Ammon's horn (tissue), 1 donor: ENCODE measurements at regions not wholly inside any gene's neighbourhood (a gene's known extent, or its start where the extent isn't known, plus 50 kb on each side); places are given as distances from the start of the nearest gene placed in this dataset.
"Not testable (repeated sequence)": the region's sequence is repeated elsewhere in the genome, so short reads cannot be mapped to it uniquely, and the experiment has no call there.

Experiments
- DNase-seq: peaks from one replicate; pipeline ENCODE4 v3.0.0-alpha.2; 2016; ENCODE audit warnings: low spot score

DNA sequence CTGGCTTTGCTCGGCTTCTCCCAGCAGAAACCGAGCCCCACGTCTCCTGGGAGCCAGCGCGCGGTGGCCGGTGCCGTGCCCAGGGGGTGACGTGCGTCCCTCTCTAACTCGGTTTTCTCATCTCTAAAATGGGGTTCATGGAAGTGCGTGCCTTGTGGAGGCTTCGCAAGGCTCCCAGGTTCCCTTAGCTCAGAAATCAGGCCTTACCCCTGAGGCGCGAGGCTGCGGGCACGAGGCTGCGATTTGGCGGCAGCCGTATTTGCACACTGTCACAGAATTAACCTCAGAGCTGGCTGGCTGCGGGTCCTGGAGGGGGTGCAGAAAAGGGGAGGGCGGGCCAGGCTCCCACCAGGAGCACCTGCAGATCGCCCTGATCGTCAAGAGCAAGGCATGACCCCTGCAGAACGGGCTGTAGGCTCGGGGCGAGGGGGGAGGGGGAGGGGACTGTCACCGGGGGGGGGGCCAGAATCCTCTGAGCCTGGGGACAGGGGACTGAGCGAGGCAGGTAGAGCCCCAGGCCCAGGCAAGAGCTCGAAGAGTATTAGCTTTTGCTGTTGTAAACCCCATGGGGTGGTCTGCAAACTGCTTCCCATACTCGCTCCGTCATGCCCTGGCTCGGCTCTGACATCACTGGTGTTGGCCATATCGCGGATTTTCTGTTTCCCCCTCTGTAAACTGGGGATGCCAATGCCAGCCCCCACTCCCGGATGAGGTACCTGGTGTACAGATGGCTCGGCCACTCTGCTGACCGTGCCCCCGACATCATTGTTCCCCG lies 62.2 kb downstream of the CCNE1 start:
- DNase-seq: no peak

DNA sequence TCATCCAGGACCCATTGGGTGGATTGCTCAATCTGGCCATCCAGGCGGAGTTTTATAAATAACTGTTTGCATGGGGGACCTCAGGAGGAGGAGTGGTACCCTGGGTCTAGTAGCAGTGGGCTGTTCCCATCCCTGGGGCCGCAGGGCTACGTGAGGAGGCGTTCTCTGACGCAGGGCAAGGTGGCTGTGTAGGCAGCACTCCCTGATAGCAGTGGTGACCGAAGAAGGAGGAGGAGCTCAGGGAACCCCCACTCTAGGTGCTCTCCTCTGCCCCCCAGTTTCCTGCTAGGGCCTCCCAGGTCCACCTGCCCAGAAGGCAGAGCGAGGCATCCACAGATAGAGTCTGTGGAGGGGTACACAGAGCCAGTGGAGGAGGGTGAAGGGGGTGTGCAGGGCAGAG lies 64.1 kb downstream of the CCNE1 start:
- DNase-seq: no peak

DNA sequence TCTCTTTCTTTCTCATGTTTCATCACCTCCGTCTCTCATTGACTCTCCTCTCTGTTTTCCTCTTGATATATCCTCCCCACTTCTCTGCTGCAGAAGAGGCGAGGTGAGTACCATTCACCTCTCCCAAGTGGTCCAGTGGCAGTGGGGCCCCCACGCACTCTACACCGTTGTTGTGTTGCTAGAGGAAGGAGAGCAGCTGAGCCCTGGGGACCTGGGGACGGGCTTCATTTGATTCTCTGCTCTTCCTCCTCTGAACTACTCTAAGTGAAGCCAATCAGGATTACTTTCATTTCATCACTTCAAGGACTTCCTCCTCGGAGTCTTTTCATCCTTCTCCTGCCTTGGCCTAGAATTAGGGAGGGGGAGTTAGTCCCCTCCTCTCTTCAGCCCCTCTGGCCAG lies 64.6 kb downstream of the CCNE1 start:
- DNase-seq: no peak

- not testable (repeated sequence) for DNase-seq
These were observed 65.1 kb downstream of the CCNE1 start for GRCh38 chr19:29876908-29877307.

GRCh38 chr19:29878973-29879654 lies 62.9 kb upstream of the URI1 start:
- DNase-seq: peak; percentile 63

DNA sequence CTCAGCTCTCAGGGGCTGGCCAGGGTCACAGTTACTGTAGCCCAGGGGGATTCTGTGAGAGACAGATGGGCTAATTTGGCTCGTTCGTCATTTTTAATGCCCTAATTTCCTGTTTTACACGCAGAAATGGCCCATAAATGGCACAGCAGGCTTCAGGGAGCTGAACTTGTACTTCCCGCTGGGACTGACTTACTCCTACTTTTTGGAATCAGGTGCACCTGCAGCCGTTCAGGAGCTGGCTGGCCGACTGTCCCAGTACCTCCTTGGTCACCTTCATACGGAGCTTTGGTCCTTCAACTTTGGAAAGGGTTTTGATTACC lies 62.4 kb upstream of the URI1 start:
- no peak for DNase-seq

DNA sequence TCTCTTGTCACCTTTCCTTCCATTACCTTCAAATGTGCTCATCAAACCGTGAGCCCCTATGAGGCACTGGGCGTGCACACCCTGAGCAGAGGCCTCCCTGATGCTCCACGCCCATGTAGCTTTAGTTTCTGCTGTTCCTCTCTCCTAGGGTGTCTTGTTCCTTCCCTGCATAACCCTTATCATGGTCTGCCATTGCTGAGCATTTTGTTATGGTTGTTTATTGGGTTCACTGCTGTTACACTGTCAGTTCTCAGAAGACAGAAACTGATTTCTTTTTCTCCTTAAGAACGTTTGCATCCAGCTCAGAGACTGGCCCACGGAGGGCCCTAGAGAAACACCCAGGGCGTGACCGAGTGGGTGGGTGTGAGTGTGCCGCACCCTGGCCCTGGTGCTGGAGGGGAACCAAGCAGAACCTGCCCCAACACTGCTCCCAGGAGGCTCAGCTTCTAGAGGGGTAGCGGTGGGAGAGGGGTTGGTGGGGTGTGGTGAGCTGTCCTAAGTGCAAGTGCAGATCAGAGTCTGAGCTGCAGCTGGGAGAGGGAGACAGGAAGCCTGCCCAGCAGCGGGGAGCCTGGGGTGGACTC lies 61.4 kb upstream of the URI1 start:
- no peak for DNase-seq

- no peak for DNase-seq
These were observed 60.7 kb upstream of the URI1 start for GRCh38 chr19:29881386-29881785.

DNA sequence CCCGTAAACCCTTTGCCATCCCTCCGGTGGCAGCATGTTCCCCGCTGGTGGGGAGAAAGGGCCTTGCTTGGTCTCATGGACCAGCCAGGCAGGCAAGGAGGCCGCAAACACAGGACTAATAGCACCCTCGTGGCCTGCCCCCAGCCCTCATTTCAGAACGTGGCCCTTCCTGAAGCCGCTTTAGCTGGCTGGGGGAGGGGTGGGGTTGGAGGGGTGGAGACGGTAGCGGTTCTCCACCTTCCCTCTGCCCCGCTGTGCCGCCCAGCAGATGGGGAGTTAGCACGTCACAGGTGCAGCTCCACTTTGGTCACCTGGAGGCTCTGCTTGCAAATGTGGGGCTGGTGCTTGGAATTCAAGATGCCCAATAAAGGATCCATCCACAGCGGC lies 59.3 kb upstream of the URI1 start:
- DNase-seq: no peak

DNA sequence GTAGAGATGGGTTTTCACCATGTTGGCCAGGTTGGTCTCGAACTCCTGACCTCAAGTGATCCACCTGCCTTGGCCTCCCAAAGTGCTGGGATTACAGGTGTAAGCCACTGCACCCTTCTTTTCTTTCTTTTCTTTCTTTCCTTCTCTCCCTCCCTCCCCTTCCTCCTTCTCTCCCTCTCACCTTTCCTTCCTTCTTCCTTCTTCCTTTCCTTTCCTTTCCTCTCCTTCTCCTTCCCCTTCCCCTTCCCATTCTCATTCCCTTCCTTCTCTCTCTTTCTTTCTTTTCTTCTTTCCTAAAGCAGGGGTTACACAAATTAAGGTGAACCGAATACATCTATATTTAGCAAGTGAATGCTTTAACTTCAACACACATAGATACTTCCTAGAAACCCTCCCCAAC lies 58.0 kb upstream of the URI1 start:
- DNase-seq: no peak

- no peak for DNase-seq
These were observed 57.6 kb upstream of the URI1 start for GRCh38 chr19:29884466-29884865.

GRCh38 chr19:29886106-29886505 lies 55.9 kb upstream of the URI1 start:
- DNase-seq: not testable (repeated sequence)

DNA sequence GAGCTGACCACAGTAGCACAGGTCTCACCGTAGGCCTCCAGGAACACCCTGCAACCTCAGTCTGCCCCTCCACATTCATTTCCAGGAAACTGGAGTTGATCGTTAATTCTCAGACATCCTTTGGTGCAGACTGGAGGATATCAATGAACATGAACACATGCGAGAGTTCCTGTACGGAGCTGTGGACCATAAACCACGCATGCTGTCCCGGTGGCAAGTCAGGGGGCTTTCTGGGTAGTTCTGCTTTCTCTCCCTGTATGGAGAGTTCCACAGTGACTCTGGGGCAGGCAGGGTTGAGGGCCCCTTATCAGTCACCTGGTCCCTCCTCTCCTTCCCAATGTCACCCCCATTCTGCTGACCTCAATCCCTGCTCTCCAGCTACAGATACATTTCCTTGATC lies 55.5 kb upstream of the URI1 start:
- DNase-seq: no peak

- DNase-seq: no peak
These were observed 54.6 kb upstream of the URI1 start for GRCh38 chr19:29887442-29887855.

GRCh38 chr19:29888047-29888446 lies 54.0 kb upstream of the URI1 start:
- DNase-seq: not testable (repeated sequence)

GRCh38 chr19:29889702-29890101 lies 52.3 kb upstream of the URI1 start:
- no peak for DNase-seq

DNA sequence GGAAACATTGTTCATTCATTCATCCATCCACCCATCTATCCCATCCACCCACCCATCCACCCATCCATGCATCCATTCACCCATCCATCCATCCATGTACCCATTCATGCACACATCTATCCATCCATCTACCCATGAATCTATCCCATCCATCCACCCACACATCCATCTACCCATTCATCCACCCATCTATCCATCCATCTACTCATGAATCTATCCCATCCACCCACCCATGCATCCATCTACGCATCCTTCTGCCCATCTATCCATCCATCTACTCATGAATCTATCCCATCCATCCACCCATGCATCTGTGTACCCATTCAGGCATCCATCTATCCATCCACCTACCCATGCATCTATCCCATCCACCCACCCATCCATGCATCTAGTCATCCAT lies 51.6 kb upstream of the URI1 start:
- DNase-seq: no peak
